A549 (cell line): ENCODE measurements at regions not wholly inside any gene's neighbourhood (a gene's known extent, or its start where the extent isn't known, plus 50 kb on each side); places are given as distances from the start of the nearest gene placed in this dataset.
"Not testable (repeated sequence)": the region's sequence is repeated elsewhere in the genome, so short reads cannot be mapped to it uniquely, and the experiment has no call there.

Experiments
- BHLHE40 ChIP-seq: IDR thresholded peaks from 2 replicates; pipeline ENCODE4 v1.6.1; 2012; ENCODE audit warnings: low read depth, low read length, inconsistent platforms
- CBX2 ChIP-seq: fragments of 200-600 bp; sonication (generic); IDR thresholded peaks from 2 replicates; pipeline ENCODE4 v1.6.1; 2016; ENCODE audit warnings: low read depth, mild to moderate bottlenecking, borderline replicate concordance
- CEBPB ChIP-seq, 2 experiments: fragments of >200 bp in 1 of 2; sonication (Bioruptor Twin) in 1 of 2; formaldehyde crosslinking in 1 of 2; IDR thresholded peaks; 2 replicates each; pipeline ENCODE4 v1.6.1; 2012 to 2016
- CTCF ChIP-seq: fragments of >200 bp; sonication (Bioruptor Twin); formaldehyde crosslinking; IDR thresholded peaks from 3 replicates; pipeline ENCODE4 v1.5.1; 2016
- E2F6 ChIP-seq: IDR thresholded peaks from 2 replicates; pipeline ENCODE4 v1.6.1; 2012; ENCODE audit warnings: low read depth, borderline replicate concordance
- ESRRA ChIP-seq: fragments of 150-350 bp; IDR thresholded peaks from 2 replicates; pipeline ENCODE4 v1.6.1; 2014; ENCODE audit warnings: mild to moderate bottlenecking, low read length, borderline replicate concordance
- HDAC2 ChIP-seq: fragments of 200-600 bp; sonication (generic); IDR thresholded peaks from 2 replicates; pipeline ENCODE4 v1.6.1; 2016
- HES2 ChIP-seq: fragments of >200 bp; sonication (Bioruptor Twin); formaldehyde crosslinking; IDR thresholded peaks from 2 replicates; pipeline ENCODE4 v1.6.1; 2016
- MAZ ChIP-seq: fragments of 150-350 bp; IDR thresholded peaks from 2 replicates; pipeline ENCODE4 v1.6.1; 2014; ENCODE audit warnings: antibody characterized with exemption, low read depth, low read length, borderline replicate concordance
- POLR2A ChIP-seq: IDR thresholded peaks from 2 replicates; pipeline ENCODE4 v1.6.1; 2012; ENCODE audit warnings: mild to moderate bottlenecking, low read length
- RCOR1 ChIP-seq: fragments of 150-350 bp; IDR thresholded peaks from 2 replicates; pipeline ENCODE4 v1.6.1; 2014; ENCODE audit warnings: antibody characterized with exemption, low read length, low read depth
- SMC3 ChIP-seq: fragments of >200 bp; sonication (Bioruptor Twin); formaldehyde crosslinking; IDR thresholded peaks from 3 replicates; pipeline ENCODE4 v1.6.1; 2018; ENCODE audit warnings: inconsistent platforms
- ZFP36 ChIP-seq: fragments of 450-650 bp; IDR thresholded peaks from 2 replicates; pipeline ENCODE4 v1.6.1; 2014; ENCODE audit warnings: borderline replicate concordance; ENCODE audit not compliant: partially characterized antibody
- TF ChIP-seq, protein P1 (sequence below): fragments of 450-650 bp; IDR thresholded peaks from 2 replicates; pipeline ENCODE4 v1.6.1; 2014; ENCODE audit warnings: antibody characterized with exemption

GRCh38 chr15:17022040-17022439 is 3519.6 kb downstream of the GOLGA6L6 start:
- not testable (repeated sequence) for TF ChIP-seq E2F6; ESRRA; CEBPB (IDR thresholded peaks at IDR 0.05); SMC3; HES2; MAZ; RCOR1; ZFP36; BHLHE40; CTCF; POLR2A; HDAC2; CBX2
- TF ChIP-seq, protein P1, sequence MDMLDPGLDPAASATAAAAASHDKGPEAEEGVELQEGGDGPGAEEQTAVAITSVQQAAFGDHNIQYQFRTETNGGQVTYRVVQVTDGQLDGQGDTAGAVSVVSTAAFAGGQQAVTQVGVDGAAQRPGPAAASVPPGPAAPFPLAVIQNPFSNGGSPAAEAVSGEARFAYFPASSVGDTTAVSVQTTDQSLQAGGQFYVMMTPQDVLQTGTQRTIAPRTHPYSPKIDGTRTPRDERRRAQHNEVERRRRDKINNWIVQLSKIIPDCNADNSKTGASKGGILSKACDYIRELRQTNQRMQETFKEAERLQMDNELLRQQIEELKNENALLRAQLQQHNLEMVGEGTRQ = not testable (repeated sequence)
